ENCODE measurements at regions not wholly inside any gene's neighbourhood (a gene's known extent, or its start where the extent isn't known, plus 50 kb on each side); places are given as distances from the start of the nearest gene placed in this dataset.
"Not testable (repeated sequence)": the region's sequence is repeated elsewhere in the genome, so short reads cannot be mapped to it uniquely, and the experiment has no call there.

GRCh38 chr2:156005999-156006712, 326.4 kb downstream of the NR4A2 start:
- no peak for DNase-seq

- DNase-seq: no peak
Measured at GRCh38 chr2:156005531-156005930, 327.0 kb downstream of the NR4A2 start.

GRCh38 chr2:156004459-156004858, 328.1 kb downstream of the NR4A2 start:
- no peak for DNase-seq

- DNase-seq: no peak
Measured at GRCh38 chr2:156003780-156004179, 328.7 kb downstream of the NR4A2 start.

- DNase-seq: no peak
Measured at GRCh38 chr2:156001851-156002250, 330.7 kb downstream of the NR4A2 start.

GRCh38 chr2:155997538-155997937, 335.0 kb downstream of the NR4A2 start:
- no peak for DNase-seq

- no peak for DNase-seq
Measured at GRCh38 chr2:155994315-155994714, 338.2 kb downstream of the NR4A2 start.

GRCh38 chr2:155983845-155984244, 348.7 kb downstream of the NR4A2 start:
- DNase-seq: no peak

- DNase-seq: no peak
Measured at GRCh38 chr2:155982135-155982534, 350.4 kb downstream of the NR4A2 start.

- DNase-seq: no peak
Measured at GRCh38 chr2:155980941-155981560, 351.5 kb downstream of the NR4A2 start.

- DNase-seq: no peak
Measured at GRCh38 chr2:155975734-155976133, 356.8 kb downstream of the NR4A2 start.

- no peak for DNase-seq
Measured at GRCh38 chr2:155972916-155973315, 359.6 kb downstream of the NR4A2 start.

GRCh38 chr2:155966064-155966471, 366.5 kb downstream of the NR4A2 start:
- DNase-seq: not testable (repeated sequence)

GRCh38 chr2:155965415-155966063, 367.0 kb downstream of the NR4A2 start:
- DNase-seq: no peak

- no peak for DNase-seq
Measured at GRCh38 chr2:155961641-155962040, 370.9 kb downstream of the NR4A2 start.

- no peak for DNase-seq
Measured at GRCh38 chr2:155958834-155959233, 373.7 kb downstream of the NR4A2 start.

- no peak for DNase-seq
Measured at GRCh38 chr2:155947069-155947468, 385.5 kb downstream of the NR4A2 start.

GRCh38 chr2:155944218-155944617, 388.3 kb downstream of the NR4A2 start:
- no peak for DNase-seq

GRCh38 chr2:155930312-155930711, 402.2 kb downstream of the NR4A2 start:
- DNase-seq: no peak

GRCh38 chr2:155917380-155917779, 415.1 kb downstream of the NR4A2 start:
- DNase-seq: no peak

- no peak for DNase-seq
Measured at GRCh38 chr2:155913356-155913755, 419.2 kb downstream of the NR4A2 start.

GRCh38 chr2:155908567-155908966, 424.0 kb downstream of the NR4A2 start:
- no peak for DNase-seq

GRCh38 chr2:155907211-155907610, 425.3 kb downstream of the NR4A2 start:
- no peak for DNase-seq

All from amygdala (tissue), 56 donors.